Ishikawa (cell line): ENCODE measurements at regions not wholly inside any gene's neighbourhood (a gene's known extent, or its start where the extent isn't known, plus 50 kb on each side); places are given as distances from the start of the nearest gene placed in this dataset.

Experiments
- MAX ChIP-seq: IDR thresholded peaks from 2 replicates; pipeline ENCODE4 v1.6.1; 2012
- TCF12 ChIP-seq: IDR thresholded peaks from 2 replicates; pipeline ENCODE4 v1.6.1; 2012; ENCODE audit warnings: low read depth

GRCh38 chr5:3034881-3035280 lies 283.4 kb upstream of the IRX2 start:
- TF ChIP-seq TCF12 (no peak), MAX (no peak)
